ENCODE measurements at regions not wholly inside any gene's neighbourhood (a gene's known extent, or its start where the extent isn't known, plus 50 kb on each side); places are given as distances from the start of the nearest gene placed in this dataset.

- no peak for TF ChIP-seq CTCF (IDR thresholded peaks at IDR 0.05)
- TF ChIP-seq POLR2A (IDR thresholded peaks at IDR 0.05), result no peak
These were observed 120.5 kb upstream of the HS6ST1 start for GRCh38 chr2:128439031-128439790.

All from lower leg skin (tissue), 3 donors.